Nephron progenitor cell (in vitro differentiated cells): ENCODE measurements at regions not wholly inside any gene's neighbourhood (a gene's known extent, or its start where the extent isn't known, plus 50 kb on each side); places are given as distances from the start of the nearest gene placed in this dataset.

Source experiments
- DNase-seq: peaks from one replicate; pipeline ENCODE4 v3.0.0; 2021
- H3K27ac Mint-ChIP-seq: 2 replicates; pipeline ENCODE4 v1.8.0; 2021; ENCODE audit warnings: mild to moderate bottlenecking, moderate library complexity, mixed read lengths
- H3K27me3 Mint-ChIP-seq: 2 replicates; pipeline ENCODE4 v1.8.0; 2021; ENCODE audit warnings: mild to moderate bottlenecking, low read depth, mixed read lengths; ENCODE audit not compliant: poor library complexity
- H3K36me3 Mint-ChIP-seq: 2 replicates; pipeline ENCODE4 v1.8.0; 2021; ENCODE audit warnings: low read depth, mixed read lengths
- H3K4me1 Mint-ChIP-seq: 2 replicates; pipeline ENCODE4 v1.8.0; 2021; ENCODE audit warnings: mixed read lengths
- H3K4me3 Mint-ChIP-seq: 2 replicates; pipeline ENCODE4 v1.8.0; 2021; ENCODE audit warnings: mild to moderate bottlenecking, moderate library complexity, mixed read lengths
- H3K9me3 Mint-ChIP-seq: 2 replicates; pipeline ENCODE4 v1.8.0; 2021; ENCODE audit warnings: mild to moderate bottlenecking, moderate library complexity, mixed read lengths
- TF ChIP-seq, protein P1 (sequence below): fragments of 200-600 bp; sonication (generic); IDR thresholded peaks from 2 replicates; pipeline ENCODE4 v1.5.0; 2021; ENCODE audit warnings: antibody characterized with exemption

GRCh38 chr13:106689906-106690305 lies 122.0 kb upstream of the ARGLU1 start:
- Mint-ChIP-seq H3K27ac (no peak overlapping the region), H3K4me3 (no peak overlapping the region), H3K4me1 (peaks cover 20% of the 10 kb centered on the region), H3K27me3 (no peaks in the 10 kb centered on the region), H3K9me3 (no peaks in the 10 kb centered on the region), H3K36me3 (no peaks in the 10 kb centered on the region)
- DNase-seq = no peak
- TF ChIP-seq, protein P1, sequence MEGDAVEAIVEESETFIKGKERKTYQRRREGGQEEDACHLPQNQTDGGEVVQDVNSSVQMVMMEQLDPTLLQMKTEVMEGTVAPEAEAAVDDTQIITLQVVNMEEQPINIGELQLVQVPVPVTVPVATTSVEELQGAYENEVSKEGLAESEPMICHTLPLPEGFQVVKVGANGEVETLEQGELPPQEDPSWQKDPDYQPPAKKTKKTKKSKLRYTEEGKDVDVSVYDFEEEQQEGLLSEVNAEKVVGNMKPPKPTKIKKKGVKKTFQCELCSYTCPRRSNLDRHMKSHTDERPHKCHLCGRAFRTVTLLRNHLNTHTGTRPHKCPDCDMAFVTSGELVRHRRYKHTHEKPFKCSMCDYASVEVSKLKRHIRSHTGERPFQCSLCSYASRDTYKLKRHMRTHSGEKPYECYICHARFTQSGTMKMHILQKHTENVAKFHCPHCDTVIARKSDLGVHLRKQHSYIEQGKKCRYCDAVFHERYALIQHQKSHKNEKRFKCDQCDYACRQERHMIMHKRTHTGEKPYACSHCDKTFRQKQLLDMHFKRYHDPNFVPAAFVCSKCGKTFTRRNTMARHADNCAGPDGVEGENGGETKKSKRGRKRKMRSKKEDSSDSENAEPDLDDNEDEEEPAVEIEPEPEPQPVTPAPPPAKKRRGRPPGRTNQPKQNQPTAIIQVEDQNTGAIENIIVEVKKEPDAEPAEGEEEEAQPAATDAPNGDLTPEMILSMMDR = no peak

DNA sequence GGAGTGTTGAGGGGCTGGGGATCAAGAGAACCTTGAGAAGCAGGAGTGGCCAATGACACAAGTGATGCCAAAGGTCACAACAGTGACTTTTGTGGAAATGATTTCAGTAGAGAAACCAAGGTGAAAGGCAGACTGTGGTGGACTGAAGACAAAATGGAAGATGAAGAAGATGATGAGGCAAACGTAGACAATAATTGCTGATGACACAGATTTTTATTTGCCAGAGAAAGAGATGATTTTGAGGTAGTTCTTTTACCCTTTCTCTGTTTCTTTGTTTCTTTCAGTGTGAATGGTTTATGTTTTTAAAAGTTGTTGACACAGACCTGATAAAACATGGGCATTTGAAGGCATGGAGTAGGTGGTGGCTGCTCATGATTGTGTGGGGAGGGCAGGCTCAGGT lies 121.0 kb upstream of the ARGLU1 start:
- no peak overlapping the region for H3K27ac Mint-ChIP-seq
- no peaks in the 10 kb centered on the region for H3K27me3 Mint-ChIP-seq
- H3K4me3 Mint-ChIP-seq = no peak overlapping the region
- TF ChIP-seq, protein P1 = no peak
- no peaks in the 10 kb centered on the region for H3K9me3 Mint-ChIP-seq
- no peak for DNase-seq
- peaks cover 25% of the 10 kb centered on the region for H3K4me1 Mint-ChIP-seq
- H3K36me3 Mint-ChIP-seq = no peaks in the 10 kb centered on the region

- Mint-ChIP-seq H3K27me3 (no peaks in the 10 kb centered on the region), H3K4me3 (no peak overlapping the region), H3K4me1 (peaks cover 33% of the 10 kb centered on the region), H3K36me3 (no peaks in the 10 kb centered on the region), H3K27ac (no peak overlapping the region), H3K9me3 (no peaks in the 10 kb centered on the region)
- TF ChIP-seq, protein P1 = no peak
- DNase-seq = no peak
Observed at GRCh38 chr13:106686163-106686562, 118.2 kb upstream of the ARGLU1 start.

DNA sequence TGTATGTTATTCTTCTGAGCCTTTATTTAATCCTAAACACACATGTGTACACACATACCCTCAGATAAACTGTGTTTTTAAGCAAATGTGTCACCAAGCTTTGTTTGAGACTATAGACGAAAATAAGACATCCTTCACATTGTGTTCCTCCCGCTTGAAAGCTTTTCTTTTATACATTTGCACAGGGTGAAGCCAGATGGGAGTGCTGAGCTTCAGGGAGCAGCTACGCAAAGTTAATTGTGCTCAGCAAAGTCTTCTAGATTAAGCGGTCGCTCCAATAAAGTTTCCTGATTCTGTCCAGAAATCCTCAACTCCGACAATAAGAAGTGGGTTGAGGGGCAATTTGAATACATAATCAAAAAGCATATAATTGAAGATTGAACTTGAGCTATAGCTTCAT lies 117.2 kb upstream of the ARGLU1 start:
- no peak for DNase-seq
- H3K4me1 Mint-ChIP-seq = peaks cover 41% of the 10 kb centered on the region
- H3K36me3 Mint-ChIP-seq = no peaks in the 10 kb centered on the region
- no peak overlapping the region for H3K27ac Mint-ChIP-seq
- TF ChIP-seq, protein P1 = no peak
- H3K9me3 Mint-ChIP-seq = no peaks in the 10 kb centered on the region
- H3K4me3 Mint-ChIP-seq = no peak overlapping the region
- no peaks in the 10 kb centered on the region for H3K27me3 Mint-ChIP-seq

GRCh38 chr13:106683918-106684317 lies 116.0 kb upstream of the ARGLU1 start:
- H3K36me3 Mint-ChIP-seq = no peaks in the 10 kb centered on the region
- no peaks in the 10 kb centered on the region for H3K9me3 Mint-ChIP-seq
- no peak overlapping the region for H3K4me3 Mint-ChIP-seq
- DNase-seq = no peak
- H3K4me1 Mint-ChIP-seq = peaks cover 43% of the 10 kb centered on the region
- H3K27me3 Mint-ChIP-seq = no peaks in the 10 kb centered on the region
- no peak overlapping the region for H3K27ac Mint-ChIP-seq
- TF ChIP-seq, protein P1 = no peak

- Mint-ChIP-seq H3K27me3 (no peaks in the 10 kb centered on the region), H3K4me1 (peaks cover 43% of the 10 kb centered on the region), H3K9me3 (no peaks in the 10 kb centered on the region)
Observed at GRCh38 chr13:106683179-106683578, 115.2 kb upstream of the ARGLU1 start.

More at GRCh38 chr13:106683179-106683578, 115.2 kb upstream of the ARGLU1 start:
- Mint-ChIP-seq H3K36me3 (no peaks in the 10 kb centered on the region), H3K27ac (no peak overlapping the region), H3K4me3 (no peak overlapping the region)
- DNase-seq = no peak
- TF ChIP-seq, protein P1 = no peak
